GM18909 (cell line): ENCODE measurements at regions not wholly inside any gene's neighbourhood (a gene's known extent, or its start where the extent isn't known, plus 50 kb on each side); places are given as distances from the start of the nearest gene placed in this dataset.
"Not testable (repeated sequence)": the region's sequence is repeated elsewhere in the genome, so short reads cannot be mapped to it uniquely, and the experiment has no call there.

Source experiments
- ATAC-seq: cut with Tn5 transposase; IDR thresholded peaks from one replicate; pipeline ENCODE4 v1.9.1; 2021; ENCODE audit warnings: mild to moderate bottlenecking; ENCODE audit not compliant: unreplicated experiment, poor library complexity

DNA sequence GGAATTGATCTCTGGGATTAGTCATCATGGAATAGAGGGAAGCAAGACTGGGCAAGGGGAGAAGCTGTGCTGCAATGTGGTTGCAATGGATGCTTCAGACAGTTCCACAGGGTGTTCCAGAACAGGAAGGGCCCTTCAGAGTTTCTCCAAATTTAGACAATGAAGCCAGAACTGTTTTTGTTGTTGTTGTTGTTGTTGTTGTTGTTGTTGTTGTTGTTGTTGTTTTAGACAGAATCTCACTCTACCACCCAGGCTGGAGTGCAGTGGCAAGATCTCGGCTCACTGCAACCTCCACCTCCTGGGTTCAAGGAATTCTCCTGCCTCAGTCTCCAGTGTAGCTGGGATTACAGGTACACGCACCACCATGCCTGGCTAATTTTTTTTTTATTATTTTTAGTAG, 105.3 kb downstream of the SCG2 start:
- ATAC-seq: not testable (repeated sequence)

DNA sequence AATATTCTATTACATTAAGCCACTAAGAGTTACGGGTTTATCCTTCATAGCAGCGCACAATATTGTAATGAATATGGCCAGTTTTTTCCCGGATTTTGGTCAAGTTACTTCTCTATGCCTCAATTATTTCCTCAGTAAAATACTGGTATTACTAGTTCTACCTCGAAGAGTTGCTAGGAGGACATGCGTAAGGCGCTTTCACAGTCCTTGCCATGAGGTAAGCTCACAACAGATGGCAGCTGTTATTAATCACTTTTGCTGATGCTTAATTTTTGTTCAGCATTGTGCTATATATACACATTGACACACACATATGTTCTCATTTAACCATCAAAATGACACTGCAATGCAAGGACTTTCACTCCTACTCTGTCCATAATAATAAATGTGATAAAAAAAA, 101.5 kb downstream of the SCG2 start:
- ATAC-seq: no peak

DNA sequence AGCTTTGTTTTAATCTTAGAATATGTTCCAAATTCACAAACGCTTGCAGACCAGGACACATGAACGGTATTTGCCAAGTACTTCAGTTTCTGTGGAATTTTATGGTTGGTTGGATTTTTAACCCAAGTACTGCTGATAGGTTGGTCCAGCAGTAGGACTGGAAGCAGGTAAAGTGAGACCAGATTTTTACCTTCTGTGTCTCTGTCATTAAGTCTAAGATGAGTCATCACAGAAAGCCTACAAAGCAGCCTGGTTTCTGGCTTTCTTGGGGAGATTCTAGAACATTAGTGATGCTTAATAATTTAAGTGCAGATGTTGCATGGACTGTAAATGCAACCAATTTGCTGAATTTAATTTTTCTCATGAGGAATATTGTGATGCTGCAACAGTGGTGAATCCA, 100.5 kb downstream of the SCG2 start:
- ATAC-seq: no peak

DNA sequence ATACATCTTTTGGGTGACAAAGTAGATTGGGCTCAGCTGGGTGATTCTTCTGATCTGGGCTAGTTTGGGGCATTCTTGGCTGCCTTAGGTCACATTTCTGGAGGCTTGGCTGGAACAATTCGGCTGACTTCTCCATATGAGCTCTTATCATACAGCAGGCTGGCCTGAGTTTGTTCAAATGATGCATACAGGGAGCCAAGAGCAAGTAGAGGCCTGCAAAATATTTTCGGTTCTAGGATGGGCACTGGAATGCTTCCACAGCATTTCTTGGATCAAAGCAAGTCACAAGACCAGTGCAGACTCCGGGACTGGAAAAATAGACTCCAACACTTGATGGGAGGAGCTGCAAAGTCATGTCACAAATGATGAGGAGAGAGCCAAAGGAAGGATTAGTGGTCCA, 98.4 kb downstream of the SCG2 start:
- no peak for ATAC-seq

DNA sequence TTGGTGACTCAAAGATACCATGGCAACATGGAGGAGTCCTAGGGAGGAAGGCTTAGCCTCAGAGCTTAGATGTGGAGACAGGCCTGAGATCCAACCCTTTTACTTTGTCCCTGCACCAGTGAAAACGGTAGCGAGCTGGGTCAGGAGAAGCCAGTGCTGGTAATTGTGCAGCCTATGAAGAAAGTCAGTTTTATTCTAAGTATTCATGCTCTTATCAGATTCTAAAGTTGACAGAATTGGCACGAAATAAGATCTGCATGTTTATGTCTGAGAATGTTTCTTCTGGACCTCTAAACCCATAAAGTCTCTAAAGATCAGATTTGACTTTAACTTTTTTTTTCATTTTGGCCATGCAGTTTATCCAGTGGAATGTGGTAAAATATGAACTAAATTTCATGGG, 93.8 kb downstream of the SCG2 start:
- no peak for ATAC-seq

DNA sequence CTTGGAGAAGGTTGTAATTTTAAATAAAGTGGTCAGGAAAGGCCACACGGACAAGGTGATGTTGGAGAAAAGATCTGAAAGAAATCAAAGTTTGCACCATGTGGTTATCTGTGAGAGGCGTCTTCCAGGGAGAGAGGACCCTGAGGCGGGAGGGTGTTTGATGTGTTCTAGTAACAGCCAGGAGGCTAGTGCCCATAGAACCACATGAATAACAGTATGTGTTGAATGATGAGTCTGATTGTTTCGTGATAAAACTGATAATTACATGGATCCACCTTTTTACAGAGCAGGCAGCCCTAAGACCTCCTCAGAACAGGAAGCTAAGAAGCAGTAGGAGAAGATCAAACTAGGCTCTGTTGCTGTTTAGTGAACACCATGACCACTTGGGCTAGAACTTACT, 91.4 kb downstream of the SCG2 start:
- ATAC-seq: no peak

DNA sequence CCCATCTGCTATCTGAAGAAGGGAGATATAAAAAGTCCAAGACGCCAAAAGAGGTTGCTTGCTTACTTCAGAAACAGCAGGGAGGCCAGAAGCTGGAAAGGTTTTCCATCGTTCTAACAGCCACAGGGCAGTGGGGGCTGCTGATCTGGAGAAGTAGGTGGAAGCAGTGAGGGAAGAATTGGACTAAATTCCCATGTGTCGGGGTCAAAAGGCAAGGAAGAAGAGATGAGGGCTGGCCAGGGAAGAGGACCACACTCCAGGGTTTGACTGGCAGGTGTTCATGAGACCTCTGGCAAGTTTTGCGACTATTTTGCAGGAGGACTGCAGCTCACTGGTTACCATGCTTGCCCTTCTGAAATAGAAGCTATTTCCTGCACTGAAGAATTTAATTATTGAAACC, 91.0 kb downstream of the SCG2 start:
- ATAC-seq: no peak

DNA sequence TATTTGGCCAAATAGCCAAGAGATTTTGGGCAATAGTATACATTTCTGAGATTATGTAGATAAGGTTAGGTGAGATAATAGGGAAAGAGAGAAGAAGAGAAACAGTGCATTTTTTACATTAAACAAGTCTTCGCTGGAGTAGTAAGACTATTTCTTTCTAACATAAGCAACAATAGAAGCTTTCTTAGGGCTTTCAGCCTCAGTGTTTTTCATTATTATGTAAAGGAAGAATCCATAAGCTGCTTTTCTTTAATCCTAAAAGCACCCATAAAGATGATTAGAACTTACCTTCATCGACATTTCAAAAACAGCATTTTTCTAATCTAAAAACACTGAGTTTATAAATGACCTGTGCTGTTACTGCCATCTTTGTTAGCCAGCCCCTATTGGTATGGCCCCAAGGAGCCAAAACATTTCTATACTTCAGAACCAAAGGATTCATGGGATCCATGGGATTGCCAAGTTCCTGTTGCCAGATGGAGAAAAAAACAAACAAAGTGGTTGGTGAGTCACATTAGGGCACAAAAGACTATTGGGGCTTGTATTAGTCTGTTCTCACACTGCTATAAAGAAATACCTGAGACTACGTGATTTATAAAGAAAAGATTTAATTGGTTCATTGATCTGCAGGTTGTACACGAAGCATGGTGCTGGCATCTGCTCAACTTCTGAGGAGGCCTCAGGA, 88.2 kb downstream of the SCG2 start:
- ATAC-seq: no peak

DNA sequence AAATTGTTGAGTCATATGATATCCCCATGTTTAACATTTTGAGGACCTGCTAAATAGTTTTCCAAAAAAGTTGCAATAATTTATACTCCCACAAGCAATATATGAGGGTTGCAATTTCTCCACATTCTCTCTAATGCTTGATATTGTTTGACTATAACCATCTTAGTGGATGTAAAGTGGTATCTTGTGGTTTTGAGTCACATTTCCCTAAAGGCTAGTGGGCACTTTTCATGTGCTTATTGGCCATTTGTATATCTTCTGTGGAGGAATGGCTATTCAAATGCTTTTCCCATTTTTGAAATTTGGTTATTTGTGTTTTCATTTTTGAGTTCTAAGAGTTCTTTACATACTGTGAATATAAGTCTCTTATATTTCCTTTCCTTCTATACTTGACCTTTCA, 82.7 kb downstream of the SCG2 start:
- no peak for ATAC-seq

DNA sequence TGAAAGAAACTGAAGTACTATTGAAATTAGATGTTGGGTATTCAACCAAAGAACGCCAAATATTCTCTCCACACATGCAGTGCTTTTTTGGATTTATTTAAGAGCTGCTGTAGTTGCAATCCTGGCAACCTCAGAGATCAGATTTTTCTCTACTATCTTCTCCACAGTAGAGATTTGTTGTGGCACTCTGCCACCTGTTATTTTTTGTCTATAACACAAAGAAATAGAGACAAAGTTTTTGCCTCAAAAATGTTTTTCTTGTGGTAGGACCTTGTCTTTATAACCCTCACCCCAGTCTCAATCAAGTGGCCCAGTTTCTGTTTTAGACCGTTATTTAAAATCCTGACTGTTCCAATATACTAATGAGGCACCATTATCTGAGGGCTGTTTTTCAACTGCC, 79.4 kb downstream of the SCG2 start:
- no peak for ATAC-seq

DNA sequence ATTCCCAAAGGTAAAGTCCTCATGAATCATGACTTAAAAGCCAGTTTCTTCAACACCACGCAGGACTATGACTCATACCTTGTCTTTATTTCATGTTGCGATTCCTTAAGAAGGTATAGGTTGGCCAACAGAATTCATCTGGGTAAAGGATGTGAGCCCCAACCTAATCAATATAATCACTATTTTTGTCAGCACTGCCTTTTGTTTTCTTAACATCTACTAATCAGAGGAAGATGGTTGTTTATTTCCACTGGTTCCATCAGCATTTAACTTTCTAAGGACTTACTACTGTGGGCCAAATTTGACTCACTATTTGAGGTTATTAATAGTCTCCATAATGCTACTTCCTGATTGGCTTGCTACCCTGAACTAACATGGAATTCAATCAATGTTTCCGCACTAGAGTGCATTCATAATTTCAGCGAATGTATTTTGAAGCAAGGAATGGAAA, 78.6 kb downstream of the SCG2 start:
- ATAC-seq: no peak

DNA sequence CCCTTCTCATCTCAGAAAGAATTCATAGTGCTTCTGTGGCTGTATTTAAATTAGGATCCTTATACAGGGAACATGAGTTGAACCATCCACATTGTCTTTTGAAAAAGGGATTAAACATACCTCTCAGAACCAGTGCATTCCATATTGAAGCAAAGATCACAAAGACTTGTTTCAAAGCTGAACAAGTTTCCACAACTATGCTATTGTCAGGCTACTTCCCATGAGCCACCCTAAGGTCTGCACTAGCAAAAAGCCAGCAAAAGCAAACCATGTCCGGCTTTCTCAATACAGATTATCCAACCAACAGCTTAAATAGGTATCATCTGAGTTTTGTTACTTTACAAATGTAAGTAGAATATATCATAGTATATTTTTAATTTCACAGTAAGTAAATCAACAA, 78.1 kb downstream of the SCG2 start:
- no peak for ATAC-seq

DNA sequence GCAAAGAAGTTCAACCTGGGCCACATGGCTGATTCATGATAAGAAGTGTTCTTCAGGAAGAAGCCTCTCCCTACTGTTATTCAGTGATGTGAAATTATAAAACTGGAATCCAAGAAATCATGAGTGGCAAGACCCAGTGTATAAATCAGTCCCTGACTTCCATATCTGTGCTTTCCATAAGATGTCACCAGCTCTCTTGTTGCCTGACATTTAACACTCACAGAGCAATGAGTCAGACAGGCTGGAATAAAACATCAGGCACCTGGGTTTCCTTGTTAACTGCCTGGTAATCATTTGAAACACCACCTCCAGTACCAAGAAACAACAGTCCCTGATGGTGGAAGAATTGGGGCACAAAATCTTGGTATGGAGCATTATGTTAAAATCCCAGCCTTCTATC, 76.1 kb downstream of the SCG2 start:
- ATAC-seq: no peak

DNA sequence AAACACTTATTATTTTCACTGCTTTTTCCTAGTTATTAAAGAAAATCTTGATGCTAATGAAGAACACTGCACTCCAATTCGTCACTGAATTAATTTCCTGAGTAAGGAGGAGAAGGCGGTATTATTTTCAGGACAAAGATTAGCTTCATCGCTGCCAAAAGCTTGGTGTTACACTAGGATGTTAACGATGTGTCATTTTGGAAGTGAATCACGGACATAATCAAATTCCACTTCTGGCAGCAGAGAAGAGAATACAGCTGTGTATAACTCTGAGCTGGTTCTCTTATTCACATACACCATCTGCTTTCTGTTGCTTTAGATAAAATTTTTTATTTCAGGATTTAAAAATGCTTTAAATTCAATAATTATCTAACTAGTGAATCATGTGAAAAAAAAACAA, 74.1 kb downstream of the SCG2 start:
- no peak for ATAC-seq

DNA sequence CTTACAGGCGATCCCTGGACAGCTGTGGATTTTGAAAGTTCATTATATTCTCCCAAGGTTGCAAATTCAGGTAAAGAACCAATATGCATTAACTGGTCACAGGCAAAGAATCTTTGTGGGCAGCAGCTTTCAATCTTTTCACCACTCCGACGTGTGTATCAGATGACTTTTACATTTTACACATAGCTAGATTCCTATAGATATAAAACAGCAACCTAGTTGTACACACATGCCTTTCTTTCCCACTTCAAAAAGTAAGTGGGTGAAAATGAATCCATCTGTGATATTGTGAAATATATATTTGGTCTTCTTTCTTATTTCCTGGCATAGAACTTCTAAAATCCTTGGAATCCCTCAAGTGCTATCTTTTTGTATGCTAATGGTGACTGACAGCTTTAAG, 72.5 kb downstream of the SCG2 start:
- no peak for ATAC-seq

DNA sequence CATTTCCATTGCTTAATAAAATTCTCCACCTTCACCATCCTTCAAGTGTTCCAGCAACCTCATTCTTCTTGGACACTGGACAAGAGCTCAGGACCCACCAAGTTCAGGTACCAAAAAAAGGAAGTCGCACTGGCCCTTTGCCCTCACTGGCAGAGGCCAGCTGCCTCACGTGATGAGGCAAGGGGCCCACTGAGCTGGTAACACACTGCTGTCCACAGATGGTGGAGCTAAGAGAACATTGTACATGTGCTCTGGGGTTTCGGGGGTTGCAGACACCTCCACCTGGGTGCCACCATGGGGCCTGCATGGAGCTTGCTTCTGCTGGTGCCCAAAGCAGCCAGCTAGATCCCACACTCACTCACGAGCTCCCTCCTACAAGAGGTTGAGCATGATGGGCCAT, 71.3 kb downstream of the SCG2 start:
- no peak for ATAC-seq

DNA sequence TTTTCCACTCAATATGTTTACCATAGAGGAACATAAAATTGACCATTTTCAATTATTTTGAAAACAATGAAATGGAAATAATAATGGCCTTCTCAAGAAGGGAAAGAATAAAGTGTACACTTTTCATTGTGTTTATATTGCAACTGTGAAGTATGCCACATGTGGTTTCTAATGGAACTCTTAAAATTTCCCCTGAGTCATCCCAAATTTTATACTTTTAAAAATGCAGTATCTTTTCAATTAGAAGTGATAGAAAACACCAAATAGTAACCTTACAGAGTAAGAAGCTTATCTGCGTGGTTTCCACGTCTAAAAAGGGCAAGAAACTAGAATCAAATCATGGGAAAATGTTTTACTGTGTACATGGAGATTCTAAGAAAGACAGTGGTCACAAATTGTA, 70.0 kb downstream of the SCG2 start:
- ATAC-seq: no peak

DNA sequence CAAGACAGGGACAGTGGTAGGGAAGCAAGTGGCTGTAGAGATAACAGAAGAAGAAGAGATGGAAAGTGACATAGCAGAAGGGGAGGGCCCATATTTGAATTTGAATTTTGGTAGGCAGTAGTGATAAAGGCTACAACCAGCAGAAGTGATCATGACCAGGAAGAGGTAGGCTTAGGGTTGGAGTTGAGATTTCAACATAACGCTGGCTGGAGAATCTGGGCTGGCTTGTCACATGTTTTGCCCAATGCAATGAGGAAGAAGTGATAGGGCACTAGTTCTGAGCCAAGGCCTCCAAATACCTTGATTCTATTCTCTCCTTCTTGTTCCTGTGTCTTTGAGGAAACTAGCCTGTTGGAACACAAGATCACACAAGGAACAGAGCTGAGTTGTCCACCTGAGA, 69.4 kb downstream of the SCG2 start:
- no peak for ATAC-seq

DNA sequence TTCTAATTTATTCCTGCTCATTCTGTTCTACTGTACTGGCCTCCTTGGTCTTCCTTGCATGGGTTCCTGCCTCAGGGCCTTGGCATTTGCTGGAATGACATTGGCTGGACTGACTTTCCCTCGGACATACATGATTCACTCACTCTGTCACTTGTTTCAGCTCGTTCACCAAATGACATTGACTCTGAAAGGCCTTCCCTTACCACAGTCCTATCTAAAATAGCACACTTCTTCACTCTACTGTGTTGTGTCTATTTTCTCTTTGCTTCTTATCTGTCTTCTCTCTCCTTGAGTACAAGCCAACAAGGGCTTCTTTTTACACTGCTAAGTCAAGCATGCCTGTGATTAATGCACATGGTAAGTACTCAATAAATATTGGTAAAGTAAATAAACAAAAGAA, 65.6 kb downstream of the SCG2 start:
- no peak for ATAC-seq

DNA sequence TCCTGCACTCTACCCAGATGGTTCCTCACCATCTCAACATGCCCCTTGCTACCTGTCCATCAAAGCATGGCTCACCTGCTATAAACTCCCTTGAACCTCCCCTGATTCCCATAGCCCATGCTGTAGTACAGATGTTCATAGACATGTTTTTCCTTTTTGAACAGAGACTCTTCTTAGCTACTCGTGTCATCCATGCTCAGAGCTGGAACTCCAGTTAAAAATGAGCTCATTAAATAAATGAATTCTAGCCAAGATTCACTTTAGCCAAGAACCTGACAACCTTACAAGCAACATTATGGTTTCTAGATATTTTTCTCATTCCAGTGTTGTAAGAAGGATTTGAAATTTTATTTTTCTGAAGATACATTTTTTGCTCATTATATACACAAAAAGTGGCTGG, 65.0 kb downstream of the SCG2 start:
- no peak for ATAC-seq

DNA sequence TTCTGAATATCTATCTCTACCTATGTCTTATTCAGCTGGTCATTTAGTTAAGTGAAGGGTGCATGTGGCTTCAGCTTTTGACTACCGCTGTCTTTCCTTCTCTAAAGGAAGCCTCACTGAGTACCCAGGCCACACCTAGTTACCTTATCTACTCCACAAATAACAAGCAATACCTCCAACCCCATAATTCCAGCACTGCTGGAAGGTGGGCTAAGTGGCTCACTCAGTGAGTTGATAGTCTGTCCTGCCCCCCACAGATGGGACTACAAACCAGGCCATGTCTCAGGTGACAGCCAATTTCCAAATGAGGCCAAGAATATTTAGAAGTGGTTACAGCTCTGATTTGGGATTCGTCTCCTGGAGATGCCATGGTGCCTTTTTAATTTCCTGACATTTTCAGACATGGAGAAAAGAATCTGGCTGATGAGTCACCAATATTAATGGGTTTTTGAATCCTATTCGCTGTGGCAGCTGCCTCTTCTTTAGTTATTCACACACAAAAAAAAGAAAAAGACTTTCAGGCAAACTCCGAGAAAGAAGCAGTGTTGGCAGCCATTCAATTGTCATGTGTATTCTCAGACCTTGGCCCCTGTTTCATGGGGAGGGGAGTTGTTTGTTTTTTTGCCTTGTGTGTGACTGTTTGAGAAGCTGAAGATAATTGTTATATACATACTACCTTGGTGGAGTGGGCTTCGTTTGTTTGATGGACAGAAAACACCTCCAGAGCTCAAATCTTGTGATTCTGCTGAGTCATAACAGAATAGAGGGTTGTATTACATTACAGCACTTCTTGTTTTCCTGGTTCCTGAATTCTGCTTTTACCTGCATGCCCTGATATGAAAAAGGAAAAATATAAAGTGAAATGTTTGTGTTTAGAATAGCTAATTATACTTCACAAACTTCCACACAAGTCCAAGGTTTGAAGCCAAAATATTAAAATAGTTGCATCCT, 64.2 kb downstream of the SCG2 start:
- ATAC-seq: no peak

DNA sequence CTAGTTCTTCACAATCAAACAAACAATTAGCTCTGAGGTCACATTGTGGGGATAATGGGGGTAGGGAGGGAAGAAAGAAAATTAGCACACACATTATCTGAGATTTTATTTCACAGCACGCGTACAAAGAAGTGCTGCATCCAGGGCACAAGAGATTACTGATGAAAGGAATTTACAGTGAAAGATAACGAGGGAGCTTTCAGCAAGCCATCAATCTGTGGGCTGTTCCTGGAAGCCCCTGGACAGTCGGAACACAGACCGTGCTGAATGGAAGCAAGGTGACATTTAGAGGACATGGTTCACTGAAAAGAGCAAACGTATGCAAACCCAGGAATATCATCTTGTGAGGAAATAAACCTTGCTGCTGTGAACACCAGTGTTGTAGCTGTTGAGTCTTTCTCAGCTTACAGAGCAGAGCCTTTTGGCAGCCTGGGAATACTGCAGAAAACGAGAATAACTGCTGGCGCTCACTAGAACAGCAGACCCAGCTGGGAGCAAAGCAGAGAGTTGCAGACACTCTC, 63.2 kb downstream of the SCG2 start:
- no peak for ATAC-seq
